NT2/D1 (cell line): ENCODE measurements at regions not wholly inside any gene's neighbourhood (a gene's known extent, or its start where the extent isn't known, plus 50 kb on each side); places are given as distances from the start of the nearest gene placed in this dataset.

Experiments used
- YY1 ChIP-seq: IDR thresholded peaks from 2 replicates; pipeline ENCODE4 v1.6.1; 2011; ENCODE audit not compliant: insufficient read length, insufficient read depth
- ZNF274 ChIP-seq: IDR thresholded peaks from 2 replicates; pipeline ENCODE4 v1.6.1; 2011; ENCODE audit warnings: mild to moderate bottlenecking, low read depth, low read length

DNA sequence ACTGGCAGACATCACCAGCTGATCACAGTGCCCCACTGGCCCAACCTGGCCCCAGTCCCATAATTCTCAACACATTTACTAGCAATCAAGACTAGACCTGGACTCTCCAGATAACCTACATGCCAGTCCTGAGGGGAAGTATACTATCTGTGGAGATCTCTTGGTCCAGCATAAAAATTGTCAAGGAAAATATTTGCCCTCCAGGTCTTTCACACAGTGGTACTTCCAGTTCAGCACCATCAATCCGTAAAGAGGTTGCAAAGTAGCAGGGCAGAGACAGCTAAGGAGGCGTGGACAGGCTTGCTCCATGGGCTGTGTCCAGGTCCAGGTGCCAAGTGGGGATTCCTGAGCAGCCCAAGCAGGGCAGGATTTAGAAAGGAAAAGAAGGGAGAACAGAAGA is 143.6 kb upstream of the BACE2 start:
- no peak for TF ChIP-seq YY1
- no peak for TF ChIP-seq ZNF274
